HCT116 (cell line): ENCODE measurements at regions not wholly inside any gene's neighbourhood (a gene's known extent, or its start where the extent isn't known, plus 50 kb on each side); places are given as distances from the start of the nearest gene placed in this dataset.

Source experiments
- ATAC-seq: fragments of 200-7000 bp; cut with Tn5 transposase; 2 replicates; pipeline ENCODE4 v1.9.1; 2020; ENCODE audit warnings: mild to moderate bottlenecking, moderate library complexity
- BruUV-seq: library from RNA; stranded (reverse); fragments of 400-500 nt; replicated peaks from 2 replicates; lab custom pipeline; 2021; lab: Mats Ljungman, UMichigan
- CTCF ChIA-PET: fragments of 300-600 bp; sonication (Branson Sonifier 250); formaldehyde crosslinking; loops from one replicate; lab custom pipeline; 2021; ENCODE audit warnings: antibody characterized with exemption; lab: Charles Lee
- POLR2A ChIA-PET: fragments of 300-600, 350-600 bp; sonication (Branson Sonifier 250); formaldehyde crosslinking; loops from one replicate; lab custom pipeline; 2021; ENCODE audit warnings: antibody characterized with exemption; lab: Charles Lee
- RAD21 ChIA-PET, 2 experiments: fragments of 300-600 bp; sonication (Branson Sonifier 250); formaldehyde crosslinking; loops; one replicate each; lab custom pipeline; 2023; ENCODE audit warnings: low total read pairs in 2 of 2; ENCODE audit not compliant: uncharacterized antibody in 2 of 2, unreplicated experiment in 2 of 2, low non-redundant PET in 1 of 2; lab: Charles Lee
- DNase-seq: peaks from one replicate; pipeline ENCODE4 v3.0.0-alpha.2; 2010; ENCODE audit warnings: low read depth, low spot score
- H2AFZ ChIP-seq: fragments of 200-600 bp; shearing (Covaris generic), sonication (generic); 2 replicates; pipeline ENCODE4 v1.6.1; 2017; ENCODE audit warnings: low read depth, mixed run types, mixed read lengths, antibody characterized with exemption, low read length; ENCODE audit not compliant: poor library complexity, severe bottlenecking
- H3K27ac ChIP-seq: 2 replicates; pipeline ENCODE4 v1.5.1; 2012; ENCODE audit warnings: low read depth, low read length
- H3K27me3 ChIP-seq: fragments of 200-600 bp; sonication (generic); 2 replicates; pipeline ENCODE4 v1.6.1; 2016; ENCODE audit warnings: mixed run types, low read length, mixed read lengths; ENCODE audit not compliant: insufficient read depth
- H3K36me3 ChIP-seq, 2 experiments: fragments of 200-500 bp in 1 of 2; fragments of 200-600 bp in 1 of 2; sonication (Bioruptor generic) in 1 of 2; sonication (generic) in 1 of 2; 2 replicates each; pipeline versions ENCODE4 v1.5.1 to v1.6.1; 2014 to 2016; ENCODE audit warnings: low read length in 2 of 2, inconsistent platforms in 1 of 2, mixed read lengths in 1 of 2, mixed run types in 1 of 2; ENCODE audit not compliant: insufficient read depth in 2 of 2, control insufficient read depth in 1 of 2
- H3K4me1 ChIP-seq, 2 experiments: fragments of 200-600 bp in 1 of 2; sonication (generic) in 1 of 2; 2 replicates each; pipeline versions ENCODE4 v1.5.1 to v1.6.1; 2012 to 2017; ENCODE audit warnings: low read length in 2 of 2, inconsistent platforms in 1 of 2, mild to moderate bottlenecking in 1 of 2, mixed read lengths in 1 of 2, mixed run types in 1 of 2, moderate library complexity in 1 of 2; ENCODE audit not compliant: insufficient read depth in 2 of 2, control insufficient read depth in 1 of 2
- H3K4me2 ChIP-seq: fragments of 200-600 bp; sonication (generic); 2 replicates; pipeline ENCODE4 v1.6.1; 2017; ENCODE audit warnings: mixed run types, low read length, mixed read lengths
- H3K4me3 ChIP-seq, 2 experiments: fragments of 200-600 bp in 1 of 2; sonication (generic) in 1 of 2; replicated peaks in 1 of 2; 2 replicates each; pipeline ENCODE4 v1.5.1; 2011 to 2016; ENCODE audit warnings: low read length in 2 of 2, control low read depth in 1 of 2, low read depth in 1 of 2, mild to moderate bottlenecking in 1 of 2, mixed read lengths in 1 of 2, mixed run types in 1 of 2
- H3K79me2 ChIP-seq: fragments of 200-600 bp; sonication (generic); 2 replicates; pipeline ENCODE4 v1.6.1; 2017; ENCODE audit warnings: mild to moderate bottlenecking, mixed run types, low read length, moderate library complexity, mixed read lengths; ENCODE audit not compliant: insufficient read depth
- H3K9ac ChIP-seq: fragments of 200-600 bp; sonication (generic); 2 replicates; pipeline ENCODE4 v1.6.1; 2016; ENCODE audit warnings: low read length, mixed read lengths
- H3K9me2 ChIP-seq: fragments of 200-600 bp; sonication (generic), shearing (Covaris generic); 2 replicates; pipeline ENCODE4 v1.6.1; 2017; ENCODE audit warnings: mixed run types, mild to moderate bottlenecking, moderate library complexity; ENCODE audit not compliant: insufficient read depth
- H3K9me3 ChIP-seq, 2 experiments: fragments of 200-500 bp in 1 of 2; fragments of 200-600 bp in 1 of 2; sonication (Bioruptor generic) in 1 of 2; sonication (generic) in 1 of 2; 2 replicates each; pipeline ENCODE4 v1.6.1; 2014 to 2017; ENCODE audit warnings: low read length in 2 of 2, mixed read lengths in 2 of 2, inconsistent platforms in 1 of 2, low read depth in 1 of 2, mild to moderate bottlenecking in 1 of 2, mixed run types in 1 of 2, moderate library complexity in 1 of 2; ENCODE audit not compliant: control insufficient read depth in 1 of 2, insufficient read depth in 1 of 2
- H4K20me1 ChIP-seq: fragments of 200-600 bp; sonication (generic), shearing (Covaris generic); 2 replicates; pipeline ENCODE4 v1.6.1; 2017; ENCODE audit warnings: mixed run types, mild to moderate bottlenecking, moderate library complexity; ENCODE audit not compliant: insufficient read depth
- ATF3 ChIP-seq: IDR thresholded peaks from 2 replicates; pipeline ENCODE4 v1.6.1; 2012
- CBX3 ChIP-seq: IDR thresholded peaks from 2 replicates; pipeline ENCODE4 v1.6.1; 2012; ENCODE audit warnings: low read depth
- CTCF ChIP-seq, 3 experiments: fragments of 200-600 bp in 1 of 3; sonication (generic) in 1 of 3; IDR thresholded peaks in 2 of 3; conservative IDR thresholded peaks in 1 of 3; 2 replicates each; pipeline ENCODE4 v1.5.1; 2012 to 2017; ENCODE audit warnings: low read depth in 2 of 3, low read length in 2 of 3, antibody characterized with exemption in 1 of 3, borderline replicate concordance in 1 of 3, control low read depth in 1 of 3, mild to moderate bottlenecking in 1 of 3, mixed read lengths in 1 of 3, mixed run types in 1 of 3, moderate library complexity in 1 of 3; ENCODE audit not compliant: insufficient read depth in 1 of 3
- EGR1 ChIP-seq: IDR thresholded peaks from 2 replicates; pipeline ENCODE4 v1.6.1; 2012; ENCODE audit warnings: low read depth
- EZH2phosphoT487 ChIP-seq: fragments of 200-600 bp; IDR thresholded peaks from 2 replicates; pipeline ENCODE4 v1.6.1; 2018; ENCODE audit warnings: antibody characterized with exemption, borderline replicate concordance
- JUND ChIP-seq: IDR thresholded peaks from 2 replicates; pipeline ENCODE4 v1.6.1; 2012
- MAX ChIP-seq: IDR thresholded peaks from 2 replicates; pipeline ENCODE4 v1.6.1; 2012
- POLR2AphosphoS5 ChIP-seq: IDR thresholded peaks from 2 replicates; pipeline ENCODE4 v1.6.1; 2011; ENCODE audit warnings: mild to moderate bottlenecking, low read depth, low read length, moderate library complexity
- REST ChIP-seq: IDR thresholded peaks from 2 replicates; pipeline ENCODE4 v1.6.1; 2012; ENCODE audit warnings: low read depth
- SP1 ChIP-seq: IDR thresholded peaks from 2 replicates; pipeline ENCODE4 v1.6.1; 2012; ENCODE audit warnings: low read depth
- TCF7L2 ChIP-seq: IDR thresholded peaks from 2 replicates; pipeline ENCODE4 v1.7.0; 2011; ENCODE audit warnings: borderline replicate concordance, inconsistent platforms; ENCODE audit not compliant: insufficient read depth, insufficient read length; ENCODE audit errors: extremely low read depth
- ZFX ChIP-seq: fragments of 450-650 bp; IDR thresholded peaks from 2 replicates; pipeline ENCODE4 v1.6.1; 2017
- intact Hi-C: fragments of 100-400 bp; cut with micrococcal nuclease; formaldehyde crosslinking; loops from 2 replicates; pipeline ENCODE4 v1.10.0; 2022
- TF ChIP-seq, protein P1 (sequence below): IDR thresholded peaks from 2 replicates; pipeline ENCODE4 v1.6.1; 2011; ENCODE audit warnings: mild to moderate bottlenecking, low read length, moderate library complexity; ENCODE audit not compliant: insufficient replicate concordance; ENCODE audit errors: extremely low read depth

- POLR2A ChIA-PET: no interaction called here
- CTCF ChIA-PET: no interaction called here
- BruUV-seq: no TSS peak
- DNase-seq: no peak
- Histone ChIP-seq H2AFZ (no peak overlapping the region), H3K9me3 (no peaks in the 10 kb centered on the region)
- TF ChIP-seq, protein P1, sequence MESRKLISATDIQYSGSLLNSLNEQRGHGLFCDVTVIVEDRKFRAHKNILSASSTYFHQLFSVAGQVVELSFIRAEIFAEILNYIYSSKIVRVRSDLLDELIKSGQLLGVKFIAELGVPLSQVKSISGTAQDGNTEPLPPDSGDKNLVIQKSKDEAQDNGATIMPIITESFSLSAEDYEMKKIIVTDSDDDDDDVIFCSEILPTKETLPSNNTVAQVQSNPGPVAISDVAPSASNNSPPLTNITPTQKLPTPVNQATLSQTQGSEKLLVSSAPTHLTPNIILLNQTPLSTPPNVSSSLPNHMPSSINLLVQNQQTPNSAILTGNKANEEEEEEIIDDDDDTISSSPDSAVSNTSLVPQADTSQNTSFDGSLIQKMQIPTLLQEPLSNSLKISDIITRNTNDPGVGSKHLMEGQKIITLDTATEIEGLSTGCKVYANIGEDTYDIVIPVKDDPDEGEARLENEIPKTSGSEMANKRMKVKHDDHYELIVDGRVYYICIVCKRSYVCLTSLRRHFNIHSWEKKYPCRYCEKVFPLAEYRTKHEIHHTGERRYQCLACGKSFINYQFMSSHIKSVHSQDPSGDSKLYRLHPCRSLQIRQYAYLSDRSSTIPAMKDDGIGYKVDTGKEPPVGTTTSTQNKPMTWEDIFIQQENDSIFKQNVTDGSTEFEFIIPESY: no peak
- no peak for TF ChIP-seq MAX
- no peak for TF ChIP-seq EGR1
- TF ChIP-seq SP1: no peak
- no peak for TF ChIP-seq EZH2phosphoT487
- TF ChIP-seq ZFX: no peak
- no peak for TF ChIP-seq CBX3
- no peak for TF ChIP-seq TCF7L2
- TF ChIP-seq POLR2AphosphoS5: no peak
- no peak for TF ChIP-seq JUND
- no peak for TF ChIP-seq REST
- TF ChIP-seq ATF3: no peak
- TF ChIP-seq CTCF (IDR thresholded peaks at IDR 0.05 in 2 of 3, conservative IDR thresholded peaks at IDR 0.05 in 1 of 3; ENCODE audit: borderline replicate concordance in 1 of 3, insufficient read depth in 1 of 3, low read depth in 2 of 3, low read length in 2 of 3): no peak
- TF ChIP-seq, all 23 proteins: peak for 0
- Histone ChIP-seq H3K9me2 (no peaks in the 10 kb centered on the region), H3K4me2 (no peak overlapping the region), H3K9ac (no peak overlapping the region), H3K4me1 (no peaks in the 10 kb centered on the region), H3K4me3 (no peak overlapping the region), H3K79me2 (no peaks in the 10 kb centered on the region), H3K36me3 (no peaks in the 10 kb centered on the region), H3K27ac (no peak overlapping the region), H3K27me3 (no peaks in the 10 kb centered on the region), H4K20me1 (no peaks in the 10 kb centered on the region)
- no peak for ATAC-seq
- intact Hi-C loops: no loop called here
- RAD21 ChIA-PET: no interaction called here
These were observed 333.1 kb upstream of the KCNMB2 start for GRCh38 chr3:178203165-178203564.
